OCI-LY3 (cell line): ENCODE measurements at regions not wholly inside any gene's neighbourhood (a gene's known extent, or its start where the extent isn't known, plus 50 kb on each side); places are given as distances from the start of the nearest gene placed in this dataset.

Experiments
- H2AFZ ChIP-seq: fragments of 200-600, 300-600 bp; shearing (Covaris generic); 2 replicates; pipeline ENCODE4 v1.6.0; 2014; ENCODE audit warnings: antibody characterized with exemption, low read depth, low read length
- H3K27ac ChIP-seq: fragments of 200-600, 300-600 bp; sonication (generic); 2 replicates; pipeline ENCODE4 v1.5.1; 2014; ENCODE audit warnings: mild to moderate bottlenecking, low read length, moderate library complexity, mixed read lengths
- H3K27me3 ChIP-seq: fragments of 200-600, 300-600 bp; sonication (generic); 2 replicates; pipeline ENCODE4 v1.6.1; 2014; ENCODE audit warnings: low read depth, low read length, mixed read lengths
- H3K36me3 ChIP-seq: fragments of 200-600, 300-600 bp; sonication (generic); replicated peaks from 2 replicates; pipeline ENCODE3; 2014; ENCODE audit warnings: low read depth, low read length, mixed read lengths
- H3K4me1 ChIP-seq: fragments of 300-600, 200-600 bp; sonication (generic); 2 replicates; pipeline ENCODE4 v1.6.1; 2014; ENCODE audit warnings: low read length, mixed read lengths
- H3K4me2 ChIP-seq: fragments of 200-600, 300-600 bp; sonication (generic); 2 replicates; pipeline ENCODE4 v1.6.1; 2014; ENCODE audit warnings: low read length, mixed read lengths
- H3K4me3 ChIP-seq: fragments of 300-600, 200-600 bp; sonication (generic); 2 replicates; pipeline ENCODE4 v1.5.1; 2014; ENCODE audit warnings: antibody characterized with exemption, mild to moderate bottlenecking, low read length, moderate library complexity
- H3K79me2 ChIP-seq: fragments of 300-600, 200-600 bp; shearing (Covaris generic); 2 replicates; pipeline ENCODE4 v1.6.1; 2014; ENCODE audit warnings: mild to moderate bottlenecking, low read length, mixed read lengths
- H3K9ac ChIP-seq: fragments of 300-600, 200-600 bp; shearing (Covaris generic); 2 replicates; pipeline ENCODE4 v1.6.0; 2014; ENCODE audit warnings: mild to moderate bottlenecking, low read length, moderate library complexity
- H3K9me3 ChIP-seq: fragments of 200-600, 300-600 bp; shearing (Covaris generic); 2 replicates; pipeline ENCODE4 v1.6.1; 2014; ENCODE audit warnings: low read length, mixed read lengths; ENCODE audit not compliant: insufficient read depth
- H4K20me1 ChIP-seq: fragments of 200-600, 300-600 bp; sonication (generic); 2 replicates; pipeline ENCODE4 v1.6.1; 2016; ENCODE audit warnings: low read length, mixed read lengths; ENCODE audit not compliant: insufficient read depth
- CTCF ChIP-seq: fragments of 200-600, 300-600 bp; sonication (generic); IDR thresholded peaks from 2 replicates; pipeline ENCODE4 v1.5.1; 2014; ENCODE audit warnings: antibody characterized with exemption, low read length, low read depth
- EZH2phosphoT487 ChIP-seq: fragments of 200-600 bp; shearing (Covaris generic); IDR thresholded peaks from 2 replicates; pipeline ENCODE4 v1.6.1; 2018; ENCODE audit warnings: antibody characterized with exemption, mixed run types, low read depth

DNA sequence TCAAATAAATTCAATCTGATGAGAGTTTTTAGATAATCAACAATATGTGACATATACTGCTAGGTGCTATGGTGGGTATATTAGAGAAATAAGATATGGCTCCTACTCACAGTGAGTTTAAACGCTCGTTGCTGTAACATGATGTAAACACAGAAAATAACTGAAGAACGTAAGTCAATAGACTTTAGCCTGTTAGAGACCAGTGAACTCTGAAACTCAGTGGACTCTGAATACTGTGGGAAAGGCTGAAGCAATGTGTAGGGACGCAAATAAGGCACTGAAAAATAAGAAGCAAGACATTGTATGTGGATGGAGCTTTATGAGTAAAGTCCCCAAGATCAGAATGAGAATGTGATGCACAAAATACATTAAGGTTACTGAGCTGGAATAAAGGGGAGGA is 431.6 kb downstream of the TFAP2B start:
- Histone ChIP-seq H3K79me2 (no peaks in the 10 kb centered on the region), H3K4me3 (no peak overlapping the region), H3K27ac (no peak overlapping the region), H4K20me1 (no peaks in the 10 kb centered on the region), H3K27me3 (no peaks in the 10 kb centered on the region), H2AFZ (no peak overlapping the region), H3K4me1 (no peaks in the 10 kb centered on the region), H3K36me3 (no peaks in the 10 kb centered on the region), H3K4me2 (no peak overlapping the region), H3K9me3 (no peaks in the 10 kb centered on the region), H3K9ac (no peak overlapping the region)
- TF ChIP-seq EZH2phosphoT487 (no peak), CTCF (no peak)

GRCh38 chr6:51257938-51258337 is 439.3 kb downstream of the TFAP2B start:
- Histone ChIP-seq H3K36me3 (no peaks in the 10 kb centered on the region), H3K9me3 (no peaks in the 10 kb centered on the region), H3K4me1 (no peaks in the 10 kb centered on the region), H3K4me3 (no peak overlapping the region), H4K20me1 (no peaks in the 10 kb centered on the region), H3K27me3 (no peaks in the 10 kb centered on the region), H3K9ac (no peak overlapping the region), H2AFZ (no peak overlapping the region), H3K4me2 (no peak overlapping the region), H3K79me2 (no peaks in the 10 kb centered on the region), H3K27ac (no peak overlapping the region)
- TF ChIP-seq EZH2phosphoT487 (no peak), CTCF (no peak)

GRCh38 chr6:51260003-51260402 is 441.3 kb downstream of the TFAP2B start:
- no peak overlapping the region for H3K4me3 ChIP-seq
- H4K20me1 ChIP-seq = no peaks in the 10 kb centered on the region
- H3K9me3 ChIP-seq = no peaks in the 10 kb centered on the region
- no peaks in the 10 kb centered on the region for H3K79me2 ChIP-seq
- H3K4me2 ChIP-seq = no peak overlapping the region
- no peaks in the 10 kb centered on the region for H3K4me1 ChIP-seq
- TF ChIP-seq CTCF = no peak
- no peak for TF ChIP-seq EZH2phosphoT487
- no peaks in the 10 kb centered on the region for H3K27me3 ChIP-seq
- no peaks in the 10 kb centered on the region for H3K36me3 ChIP-seq
- no peak overlapping the region for H3K9ac ChIP-seq
- H2AFZ ChIP-seq = no peak overlapping the region
- H3K27ac ChIP-seq = no peak overlapping the region

GRCh38 chr6:51261691-51262090 is 443.0 kb downstream of the TFAP2B start:
- Histone ChIP-seq H3K27ac (no peak overlapping the region), H3K9ac (no peak overlapping the region)

More at GRCh38 chr6:51261691-51262090, 443.0 kb downstream of the TFAP2B start:
- H3K4me3 ChIP-seq = no peak overlapping the region
- H3K27me3 ChIP-seq = no peaks in the 10 kb centered on the region
- TF ChIP-seq EZH2phosphoT487 (no peak), CTCF (no peak)
- H4K20me1 ChIP-seq = no peaks in the 10 kb centered on the region
- H3K4me2 ChIP-seq = no peak overlapping the region
- no peaks in the 10 kb centered on the region for H3K79me2 ChIP-seq
- no peak overlapping the region for H2AFZ ChIP-seq
- H3K36me3 ChIP-seq = no peaks in the 10 kb centered on the region
- H3K4me1 ChIP-seq = no peaks in the 10 kb centered on the region
- H3K9me3 ChIP-seq = no peaks in the 10 kb centered on the region
